HFF-Myc (cell line): ENCODE measurements at regions not wholly inside any gene's neighbourhood (a gene's known extent, or its start where the extent isn't known, plus 50 kb on each side); places are given as distances from the start of the nearest gene placed in this dataset.

ENCODE experiments used
- DNase-seq: peaks from one replicate; pipeline ENCODE4 v3.0.0-alpha.2; 2011; ENCODE audit warnings: low read depth; ENCODE audit errors: extremely low read depth
- H3K4me3 ChIP-seq: replicated peaks from 2 replicates; pipeline ENCODE4 v1.5.1; 2011; ENCODE audit warnings: low read depth, mild to moderate bottlenecking, control low read depth, low read length
- TF ChIP-seq, protein P1 (sequence below): IDR thresholded peaks from 2 replicates; pipeline ENCODE4 v1.5.1; 2012; ENCODE audit warnings: mild to moderate bottlenecking, low read depth, low read length, control low read depth; ENCODE audit errors: missing control alignments

DNA sequence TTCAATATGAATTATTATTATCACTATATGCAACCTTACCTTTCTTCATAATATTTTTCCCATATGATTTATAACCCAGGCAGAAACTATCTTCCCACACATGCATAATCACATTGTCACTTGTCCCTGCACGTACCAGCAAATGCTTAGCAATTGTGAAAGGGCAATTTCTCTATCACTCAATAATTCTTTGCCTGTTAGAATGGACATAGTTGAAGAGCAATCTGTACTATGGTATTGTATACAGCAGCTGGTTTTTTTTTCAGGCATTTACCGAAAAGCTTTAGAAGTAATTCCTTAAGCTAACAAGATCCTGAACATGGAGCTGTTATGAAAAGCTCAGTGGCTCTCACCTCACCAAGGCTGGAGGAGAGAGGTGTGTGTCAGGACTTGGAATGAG is 999.5 kb downstream of the TUSC7 start:
- H3K4me3 ChIP-seq, result no peak overlapping the region
- DNase-seq, result no peak
- TF ChIP-seq, protein P1, sequence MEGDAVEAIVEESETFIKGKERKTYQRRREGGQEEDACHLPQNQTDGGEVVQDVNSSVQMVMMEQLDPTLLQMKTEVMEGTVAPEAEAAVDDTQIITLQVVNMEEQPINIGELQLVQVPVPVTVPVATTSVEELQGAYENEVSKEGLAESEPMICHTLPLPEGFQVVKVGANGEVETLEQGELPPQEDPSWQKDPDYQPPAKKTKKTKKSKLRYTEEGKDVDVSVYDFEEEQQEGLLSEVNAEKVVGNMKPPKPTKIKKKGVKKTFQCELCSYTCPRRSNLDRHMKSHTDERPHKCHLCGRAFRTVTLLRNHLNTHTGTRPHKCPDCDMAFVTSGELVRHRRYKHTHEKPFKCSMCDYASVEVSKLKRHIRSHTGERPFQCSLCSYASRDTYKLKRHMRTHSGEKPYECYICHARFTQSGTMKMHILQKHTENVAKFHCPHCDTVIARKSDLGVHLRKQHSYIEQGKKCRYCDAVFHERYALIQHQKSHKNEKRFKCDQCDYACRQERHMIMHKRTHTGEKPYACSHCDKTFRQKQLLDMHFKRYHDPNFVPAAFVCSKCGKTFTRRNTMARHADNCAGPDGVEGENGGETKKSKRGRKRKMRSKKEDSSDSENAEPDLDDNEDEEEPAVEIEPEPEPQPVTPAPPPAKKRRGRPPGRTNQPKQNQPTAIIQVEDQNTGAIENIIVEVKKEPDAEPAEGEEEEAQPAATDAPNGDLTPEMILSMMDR, result no peak

DNA sequence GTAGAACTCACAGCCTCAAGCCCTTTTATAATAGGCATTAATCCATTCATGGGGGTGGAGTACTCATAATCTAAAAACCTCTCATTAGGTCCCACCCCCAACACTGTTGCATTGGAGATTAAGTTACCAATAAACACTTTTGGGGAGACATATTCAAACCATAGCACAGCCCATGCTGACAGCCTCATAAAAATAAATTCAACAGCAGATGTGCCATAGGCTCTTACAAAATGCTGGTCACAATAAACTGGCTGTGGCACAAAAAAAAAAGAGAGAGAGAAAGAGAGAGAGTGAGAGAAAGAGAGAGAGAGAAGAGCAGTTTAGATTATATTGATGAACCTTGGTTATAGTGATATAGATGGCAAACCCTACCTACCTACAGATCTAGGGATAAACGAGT is 1000.9 kb downstream of the TUSC7 start:
- DNase-seq, result no peak
- TF ChIP-seq, protein P1, result no peak

DNA sequence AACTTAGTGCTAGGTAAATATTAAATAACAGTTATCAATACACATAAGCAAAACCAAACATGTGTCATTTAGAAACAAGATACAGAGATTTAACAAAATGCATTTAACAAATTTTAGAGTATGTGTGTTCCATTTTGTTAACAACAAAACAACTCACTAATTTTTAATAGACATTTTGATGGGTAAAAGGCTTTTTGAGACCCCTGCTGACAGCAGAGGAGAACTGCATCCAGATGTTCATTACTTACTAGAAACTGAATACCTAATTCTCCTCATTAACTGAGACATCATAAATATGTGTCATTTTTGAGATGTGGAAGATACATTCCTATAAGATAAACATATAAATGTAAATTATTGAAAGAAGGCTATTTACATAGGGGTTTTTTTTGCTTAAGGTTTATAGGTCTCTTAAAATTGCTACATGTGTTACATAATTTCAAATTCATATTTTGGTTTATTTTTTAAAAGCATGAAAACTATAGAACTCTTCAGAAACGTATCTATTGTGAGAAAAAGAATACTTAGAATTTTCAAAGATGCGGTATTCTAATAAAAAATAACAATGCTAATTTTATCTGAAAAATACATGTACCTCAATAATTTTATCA is 1009.8 kb downstream of the TUSC7 start:
- no peak overlapping the region for H3K4me3 ChIP-seq
- DNase-seq, result no peak
- TF ChIP-seq, protein P1, result peak; percentile 67

More for the DNA sequence above, 1000.9 kb downstream of the TUSC7 start:
- H3K4me3 ChIP-seq, result no peak overlapping the region

DNA sequence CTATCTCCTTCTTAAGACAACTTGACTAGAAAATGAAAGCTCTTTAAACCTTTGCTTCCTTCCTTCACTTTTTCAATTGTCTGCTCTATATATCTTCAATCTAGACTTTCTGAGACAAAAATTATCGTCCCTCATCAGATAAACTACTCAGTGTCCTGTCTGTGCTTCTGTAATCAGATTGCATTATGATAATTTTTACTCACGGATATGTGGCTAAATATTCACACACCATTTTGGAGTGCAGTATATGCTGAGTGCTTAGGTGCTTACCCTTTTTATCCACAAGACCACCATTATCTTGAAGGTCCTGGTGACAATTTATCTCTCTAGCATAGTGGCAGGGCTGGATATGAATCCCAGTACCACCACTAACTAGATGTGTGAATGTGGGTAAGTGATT is 1012.3 kb downstream of the TUSC7 start:
- TF ChIP-seq, protein P1, result no peak
- no peak overlapping the region for H3K4me3 ChIP-seq
- no peak for DNase-seq

DNA sequence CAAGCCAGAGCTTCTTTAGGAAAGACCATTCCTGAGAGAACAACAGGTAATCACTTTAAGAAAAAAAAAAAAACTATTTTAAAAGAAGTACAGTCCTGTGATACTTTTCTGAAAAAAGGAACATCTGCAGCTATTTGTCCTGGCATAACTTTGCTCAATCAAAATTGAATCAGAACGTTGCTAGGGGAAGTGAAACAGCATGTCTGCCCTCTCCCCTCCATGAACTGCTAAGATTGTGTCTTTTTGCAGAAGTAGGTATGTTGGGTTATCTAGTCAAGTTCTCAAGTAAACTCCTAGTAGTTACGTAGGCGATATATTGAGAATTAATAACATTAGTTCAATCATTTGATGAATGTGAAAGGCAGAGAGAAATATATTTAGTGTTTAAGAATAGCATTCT is 1013.3 kb downstream of the TUSC7 start:
- TF ChIP-seq, protein P1, result no peak
- DNase-seq, result no peak
- no peak overlapping the region for H3K4me3 ChIP-seq

DNA sequence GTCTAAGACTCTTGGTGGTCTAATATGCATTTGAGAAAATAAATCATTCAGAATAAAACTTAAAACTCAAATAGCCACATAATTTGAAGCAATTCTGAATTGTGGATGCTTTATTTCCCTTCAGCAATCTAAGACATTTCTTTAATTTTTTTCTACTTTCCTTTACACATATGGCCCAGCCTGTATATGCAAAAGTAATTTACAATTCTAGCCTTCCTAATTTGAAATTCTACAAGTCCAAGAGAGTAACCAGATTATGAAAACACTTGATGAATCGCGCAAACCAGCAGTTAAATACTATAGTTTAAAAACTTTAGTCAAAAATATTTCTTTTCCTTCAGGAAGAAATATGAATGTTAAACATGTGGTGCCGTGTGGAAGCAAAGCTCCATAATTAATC is 1014.2 kb downstream of the TUSC7 start:
- no peak for DNase-seq
- H3K4me3 ChIP-seq, result no peak overlapping the region
- TF ChIP-seq, protein P1, result no peak

DNA sequence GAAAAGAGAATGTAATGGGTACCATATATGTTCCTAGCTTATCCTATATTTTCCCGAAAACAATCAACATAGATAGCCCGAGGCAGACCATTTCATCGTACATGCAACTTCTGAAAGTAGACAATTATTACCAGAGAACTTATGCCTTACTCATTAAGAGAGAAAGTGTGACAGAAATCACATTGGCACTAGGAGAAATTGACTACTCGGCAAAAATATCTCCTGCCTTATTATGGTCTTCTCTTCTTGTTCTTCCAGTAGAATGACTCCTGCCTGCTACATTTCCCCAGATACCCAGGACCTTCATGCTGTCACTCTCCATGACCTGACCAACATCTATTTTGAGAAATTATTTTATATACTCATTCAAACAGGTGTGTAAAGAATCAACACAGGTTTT is 1015.7 kb downstream of the TUSC7 start:
- DNase-seq, result no peak
- TF ChIP-seq, protein P1, result no peak
- H3K4me3 ChIP-seq, result no peak overlapping the region
